IMR-90 (cell line): ENCODE measurements at regions not wholly inside any gene's neighbourhood (a gene's known extent, or its start where the extent isn't known, plus 50 kb on each side); places are given as distances from the start of the nearest gene placed in this dataset.

Experiments
- ATAC-seq: fragments of 200-7000 bp; cut with Tn5 transposase; 2 replicates; pipeline ENCODE4 v1.9.1; 2020; ENCODE audit warnings: low read depth, mild to moderate bottlenecking, moderate library complexity
- BruUV-seq: library from RNA; stranded (reverse); fragments of 400-500 nt; replicated peaks from 2 replicates; lab custom pipeline; 2021; lab: Mats Ljungman, UMichigan
- CTCF ChIA-PET: fragments of 300-600 bp; formaldehyde crosslinking; extraction: SDS; loops from one replicate; lab custom pipeline; 2021; ENCODE audit warnings: antibody characterized with exemption; lab: Yijun Ruan, JAX
- POLR2A ChIA-PET: fragments of 300-600 bp; sonication (Branson Sonifier 250); formaldehyde crosslinking; loops from one replicate; lab custom pipeline; 2022; ENCODE audit warnings: antibody characterized with exemption; ENCODE audit not compliant: unreplicated experiment; lab: Charles Lee
- DNase-seq: peaks from one replicate; pipeline ENCODE4 v3.0.0; 2013
- H2AFZ ChIP-seq: replicated peaks from 2 replicates; pipeline ENCODE3; 2013; ENCODE audit warnings: low read length, mild to moderate bottlenecking; ENCODE audit not compliant: poor library complexity
- H2AK5ac ChIP-seq: 2 replicates; pipeline ENCODE4 v1.6.1; 2013; ENCODE audit warnings: low read depth, low read length, inconsistent platforms
- H2AK9ac ChIP-seq: replicated peaks from 2 replicates; pipeline ENCODE3; 2013; ENCODE audit warnings: mild to moderate bottlenecking, low read depth, low read length, moderate library complexity; ENCODE audit not compliant: poor library complexity
- H2BK120ac ChIP-seq: 2 replicates; pipeline ENCODE4 v1.6.1; 2013; ENCODE audit warnings: low read depth, low read length, inconsistent platforms
- H2BK15ac ChIP-seq: 3 replicates; pipeline ENCODE4 v1.6.1; 2013; ENCODE audit warnings: low read depth, low read length, inconsistent platforms
- H2BK20ac ChIP-seq: 2 replicates; pipeline ENCODE4 v1.6.1; 2013; ENCODE audit warnings: low read depth, mild to moderate bottlenecking, inconsistent platforms, low read length, moderate library complexity
- H2BK5ac ChIP-seq: 2 replicates; pipeline ENCODE4 v1.6.1; 2013; ENCODE audit warnings: mild to moderate bottlenecking, low read depth, low read length, inconsistent platforms; ENCODE audit not compliant: poor library complexity, severe bottlenecking
- H3K14ac ChIP-seq: replicated peaks from 2 replicates; pipeline ENCODE4 v1.6.1; 2013; ENCODE audit warnings: low read depth, low read length, inconsistent platforms
- H3K18ac ChIP-seq: 2 replicates; pipeline ENCODE4 v1.6.1; 2013; ENCODE audit warnings: low read depth, low read length, control low read depth
- H3K23ac ChIP-seq: 2 replicates; pipeline ENCODE4 v1.6.1; 2013; ENCODE audit warnings: low read depth, low read length, inconsistent platforms
- H3K27ac ChIP-seq: 2 replicates; pipeline ENCODE4 v1.5.1; 2013; ENCODE audit warnings: mild to moderate bottlenecking, control low read depth, low read length; ENCODE audit not compliant: insufficient read depth
- H3K27me3 ChIP-seq: 2 replicates; pipeline ENCODE4 v1.6.1; 2013; ENCODE audit warnings: low read length; ENCODE audit not compliant: control insufficient read depth, insufficient read depth
- H3K36me3 ChIP-seq: 2 replicates; pipeline ENCODE4 v1.6.1; 2013; ENCODE audit warnings: low read length, mixed read lengths; ENCODE audit not compliant: control insufficient read depth, insufficient read depth
- H3K4ac ChIP-seq: 2 replicates; pipeline ENCODE4 v1.6.1; 2013; ENCODE audit warnings: low read depth, low read length, inconsistent platforms
- H3K4me1 ChIP-seq: 2 replicates; pipeline ENCODE4 v1.6.1; 2013; ENCODE audit warnings: low read length, mixed read lengths; ENCODE audit not compliant: control insufficient read depth, insufficient read depth
- H3K4me2 ChIP-seq: 2 replicates; pipeline ENCODE4 v1.6.1; 2013; ENCODE audit warnings: low read depth, mild to moderate bottlenecking, control low read depth, low read length, moderate library complexity
- H3K4me3 ChIP-seq: 2 replicates; pipeline ENCODE4 v1.5.1; 2013; ENCODE audit warnings: low read depth, mild to moderate bottlenecking, control low read depth, low read length, moderate library complexity; ENCODE audit not compliant: insufficient read depth
- H3K56ac ChIP-seq: 2 replicates; pipeline ENCODE4 v1.6.1; 2013; ENCODE audit warnings: low read length, inconsistent platforms; ENCODE audit not compliant: insufficient read depth; ENCODE audit errors: extremely low read depth
- H3K79me1 ChIP-seq, 2 experiments: 2 replicates each; pipeline ENCODE4 v1.6.1; 2013; ENCODE audit warnings: low read length in 2 of 2, inconsistent platforms in 1 of 2, low read depth in 1 of 2
- H3K9ac ChIP-seq: 2 replicates; pipeline ENCODE4 v1.6.1; 2013; ENCODE audit warnings: low read depth, low read length, control low read depth
- H3K9me1 ChIP-seq: 2 replicates; pipeline ENCODE4 v1.6.1; 2013; ENCODE audit warnings: low read length, inconsistent platforms; ENCODE audit not compliant: insufficient read depth
- H3K9me3 ChIP-seq: 2 replicates; pipeline ENCODE4 v1.6.1; 2013; ENCODE audit warnings: low read length; ENCODE audit not compliant: control insufficient read depth, insufficient read depth
- H4K20me1 ChIP-seq: 2 replicates; pipeline ENCODE4 v1.6.1; 2013; ENCODE audit warnings: low read length, inconsistent platforms; ENCODE audit not compliant: insufficient read depth
- H4K5ac ChIP-seq: 2 replicates; pipeline ENCODE4 v1.6.1; 2013; ENCODE audit warnings: mild to moderate bottlenecking, low read depth, low read length, control low read depth
- H4K8ac ChIP-seq, 2 experiments: 2 replicates each; pipeline ENCODE4 v1.6.1; 2013; ENCODE audit warnings: low read depth in 2 of 2, low read length in 2 of 2, control low read depth in 1 of 2, inconsistent platforms in 1 of 2
- H4K91ac ChIP-seq: 2 replicates; pipeline ENCODE4 v1.6.1; 2013; ENCODE audit warnings: low read depth, low read length, inconsistent platforms; ENCODE audit not compliant: insufficient read depth
- BHLHE40 ChIP-seq: fragments of 150-350 bp; IDR thresholded peaks from 2 replicates; pipeline ENCODE4 v1.6.1; 2016; ENCODE audit warnings: mild to moderate bottlenecking, low read depth, low read length
- CEBPB ChIP-seq: IDR thresholded peaks from 2 replicates; pipeline ENCODE4 v1.6.1; 2012; ENCODE audit warnings: low read depth, low read length, improper control_type of control experiment
- CHD1 ChIP-seq: IDR thresholded peaks from 2 replicates; pipeline ENCODE4 v1.6.1; 2012; ENCODE audit warnings: low read depth, low read length, improper control_type of control experiment
- FOS ChIP-seq: fragments of 150-350 bp; IDR thresholded peaks from 2 replicates; pipeline ENCODE4 v1.6.1; 2016; ENCODE audit warnings: low read depth, low read length
- MAFK ChIP-seq: IDR thresholded peaks from 2 replicates; pipeline ENCODE4 v1.6.1; 2012; ENCODE audit warnings: low read depth, low read length, improper control_type of control experiment
- MAZ ChIP-seq: IDR thresholded peaks from 2 replicates; pipeline ENCODE4 v1.6.1; 2012; ENCODE audit warnings: low read depth, mild to moderate bottlenecking, low read length, improper control_type of control experiment, moderate library complexity, borderline replicate concordance
- MXI1 ChIP-seq: IDR thresholded peaks from 2 replicates; pipeline ENCODE4 v1.6.1; 2012; ENCODE audit warnings: low read depth, mild to moderate bottlenecking, low read length, moderate library complexity, borderline replicate concordance
- NFE2L2 ChIP-seq: fragments of 150-350 bp; IDR thresholded peaks from 2 replicates; pipeline ENCODE4 v1.6.1; 2016; ENCODE audit warnings: low read depth, mild to moderate bottlenecking, low read length
- POLR2A ChIP-seq: IDR thresholded peaks from 2 replicates; pipeline ENCODE4 v1.6.1; 2012; ENCODE audit warnings: mild to moderate bottlenecking, low read depth, low read length
- RAD21 ChIP-seq: IDR thresholded peaks from 2 replicates; pipeline ENCODE4 v1.6.1; 2012; ENCODE audit warnings: low read length, improper control_type of control experiment
- RCOR1 ChIP-seq: IDR thresholded peaks from 2 replicates; pipeline ENCODE4 v1.6.1; 2012; ENCODE audit warnings: mild to moderate bottlenecking, low read length, improper control_type of control experiment; ENCODE audit not compliant: insufficient replicate concordance
- RFX5 ChIP-seq: IDR thresholded peaks from 2 replicates; pipeline ENCODE4 v1.8.0; 2012; ENCODE audit warnings: low read depth, mild to moderate bottlenecking, low read length, moderate library complexity
- SMC3 ChIP-seq: fragments of 150-350 bp; IDR thresholded peaks from 2 replicates; pipeline ENCODE4 v1.6.1; 2016; ENCODE audit warnings: low read depth, mild to moderate bottlenecking, antibody characterized with exemption, low read length, moderate library complexity
- dilution Hi-C: fragments of 300-500 bp; cut with HindIII; formaldehyde crosslinking; loops from one replicate; pipeline ENCODE4 v1.14.3; 2018; ENCODE audit warnings: low sequenced_read_pairs; ENCODE audit not compliant: unreplicated experiment
- in situ Hi-C: fragments of 300-500 bp; cut with MboI; formaldehyde crosslinking; loops from 3 replicates; pipeline ENCODE4 v1.14.3; 2019; ENCODE audit warnings: low sequenced_read_pairs, inconsistent platforms, mixed read lengths
- intact Hi-C: fragments of 100-400 bp; cut with micrococcal nuclease; formaldehyde crosslinking; loops from 2 replicates; pipeline ENCODE4 v1.10.0; 2022
- TF ChIP-seq, protein P1 (sequence below): fragments of 150-350 bp; IDR thresholded peaks from 2 replicates; pipeline ENCODE4 v1.6.1; 2016; ENCODE audit warnings: low read depth, mild to moderate bottlenecking, low read length, moderate library complexity, borderline replicate concordance
- TF ChIP-seq, protein P2 (sequence below): fragments of 150-350 bp; IDR thresholded peaks from 2 replicates; pipeline ENCODE4 v1.6.1; 2017; ENCODE audit warnings: mild to moderate bottlenecking, antibody characterized with exemption, low read length, low read depth
- TF ChIP-seq, protein P3 (sequence below): conservative IDR thresholded peaks from 2 replicates; pipeline ENCODE4 v1.5.1; 2012; ENCODE audit warnings: mild to moderate bottlenecking, low read depth, low read length, improper control_type of control experiment

DNA sequence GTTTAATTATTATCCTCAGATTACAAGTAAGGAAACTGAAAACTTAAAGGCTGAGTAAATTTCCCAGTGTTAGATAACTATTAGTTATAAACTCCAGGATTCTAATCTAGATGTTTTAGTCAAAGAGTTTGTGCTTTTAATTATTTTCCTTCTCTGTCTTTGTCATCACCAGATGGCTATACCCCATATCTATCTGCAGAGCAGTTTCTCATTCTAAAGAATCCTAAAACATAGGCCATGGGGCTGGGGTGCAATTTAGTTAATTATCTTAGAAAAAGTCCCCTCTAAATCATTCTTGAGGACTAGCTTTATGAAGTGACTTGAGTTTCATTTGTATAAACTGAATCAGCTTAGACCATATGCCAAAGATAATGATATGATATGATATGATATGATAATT lies 556.3 kb upstream of the ANO5 start:
- intact Hi-C loops: no loop called here
- CTCF ChIA-PET: no interaction called here

More for the DNA sequence above, 556.3 kb upstream of the ANO5 start:
- no peak overlapping the region for H3K56ac ChIP-seq
- H2BK5ac ChIP-seq: no peak overlapping the region
- no peak overlapping the region for H3K14ac ChIP-seq
- H3K4me2 ChIP-seq: no peak overlapping the region
- H3K9me1 ChIP-seq: no peaks in the 10 kb centered on the region
- in situ Hi-C loops: no loop called here
- no peak overlapping the region for H2AK9ac ChIP-seq
- no peak overlapping the region for H4K8ac ChIP-seq
- H2AK5ac ChIP-seq: no peak overlapping the region
- H3K79me1 ChIP-seq: no peaks in the 10 kb centered on the region
- no peak overlapping the region for H2BK120ac ChIP-seq
- ATAC-seq (no peak), DNase-seq (no peak)
- H3K4me3 ChIP-seq: no peak overlapping the region
- H2BK20ac ChIP-seq: no peak overlapping the region
- POLR2A ChIA-PET: no interaction called here
- TF ChIP-seq POLR2A: no peak
- TF ChIP-seq, protein P1, sequence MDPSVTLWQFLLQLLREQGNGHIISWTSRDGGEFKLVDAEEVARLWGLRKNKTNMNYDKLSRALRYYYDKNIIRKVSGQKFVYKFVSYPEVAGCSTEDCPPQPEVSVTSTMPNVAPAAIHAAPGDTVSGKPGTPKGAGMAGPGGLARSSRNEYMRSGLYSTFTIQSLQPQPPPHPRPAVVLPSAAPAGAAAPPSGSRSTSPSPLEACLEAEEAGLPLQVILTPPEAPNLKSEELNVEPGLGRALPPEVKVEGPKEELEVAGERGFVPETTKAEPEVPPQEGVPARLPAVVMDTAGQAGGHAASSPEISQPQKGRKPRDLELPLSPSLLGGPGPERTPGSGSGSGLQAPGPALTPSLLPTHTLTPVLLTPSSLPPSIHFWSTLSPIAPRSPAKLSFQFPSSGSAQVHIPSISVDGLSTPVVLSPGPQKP: no peak
- no peak for TF ChIP-seq CEBPB
- no peak for TF ChIP-seq NFE2L2
- TF ChIP-seq RAD21: no peak
- no peak for TF ChIP-seq CHD1
- no peak for TF ChIP-seq RCOR1
- no peak for TF ChIP-seq MAFK
- no peak for TF ChIP-seq MAZ
- TF ChIP-seq, protein P2, sequence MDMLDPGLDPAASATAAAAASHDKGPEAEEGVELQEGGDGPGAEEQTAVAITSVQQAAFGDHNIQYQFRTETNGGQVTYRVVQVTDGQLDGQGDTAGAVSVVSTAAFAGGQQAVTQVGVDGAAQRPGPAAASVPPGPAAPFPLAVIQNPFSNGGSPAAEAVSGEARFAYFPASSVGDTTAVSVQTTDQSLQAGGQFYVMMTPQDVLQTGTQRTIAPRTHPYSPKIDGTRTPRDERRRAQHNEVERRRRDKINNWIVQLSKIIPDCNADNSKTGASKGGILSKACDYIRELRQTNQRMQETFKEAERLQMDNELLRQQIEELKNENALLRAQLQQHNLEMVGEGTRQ: no peak
- TF ChIP-seq BHLHE40: no peak
- no peak for TF ChIP-seq FOS
- TF ChIP-seq SMC3: no peak
- TF ChIP-seq MXI1: no peak
- no peak for TF ChIP-seq RFX5
- TF ChIP-seq, protein P3, sequence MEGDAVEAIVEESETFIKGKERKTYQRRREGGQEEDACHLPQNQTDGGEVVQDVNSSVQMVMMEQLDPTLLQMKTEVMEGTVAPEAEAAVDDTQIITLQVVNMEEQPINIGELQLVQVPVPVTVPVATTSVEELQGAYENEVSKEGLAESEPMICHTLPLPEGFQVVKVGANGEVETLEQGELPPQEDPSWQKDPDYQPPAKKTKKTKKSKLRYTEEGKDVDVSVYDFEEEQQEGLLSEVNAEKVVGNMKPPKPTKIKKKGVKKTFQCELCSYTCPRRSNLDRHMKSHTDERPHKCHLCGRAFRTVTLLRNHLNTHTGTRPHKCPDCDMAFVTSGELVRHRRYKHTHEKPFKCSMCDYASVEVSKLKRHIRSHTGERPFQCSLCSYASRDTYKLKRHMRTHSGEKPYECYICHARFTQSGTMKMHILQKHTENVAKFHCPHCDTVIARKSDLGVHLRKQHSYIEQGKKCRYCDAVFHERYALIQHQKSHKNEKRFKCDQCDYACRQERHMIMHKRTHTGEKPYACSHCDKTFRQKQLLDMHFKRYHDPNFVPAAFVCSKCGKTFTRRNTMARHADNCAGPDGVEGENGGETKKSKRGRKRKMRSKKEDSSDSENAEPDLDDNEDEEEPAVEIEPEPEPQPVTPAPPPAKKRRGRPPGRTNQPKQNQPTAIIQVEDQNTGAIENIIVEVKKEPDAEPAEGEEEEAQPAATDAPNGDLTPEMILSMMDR: no peak
- no peak overlapping the region for H3K27ac ChIP-seq
- H4K20me1 ChIP-seq: no peaks in the 10 kb centered on the region
- H3K23ac ChIP-seq: no peak overlapping the region
- no peak overlapping the region for H3K4ac ChIP-seq
- no peak overlapping the region for H2BK15ac ChIP-seq
- no peaks in the 10 kb centered on the region for H3K4me1 ChIP-seq
- no peaks in the 10 kb centered on the region for H3K36me3 ChIP-seq
- H4K5ac ChIP-seq: no peak overlapping the region
- no peak overlapping the region for H3K18ac ChIP-seq
- no peak overlapping the region for H3K9ac ChIP-seq
- dilution Hi-C loops: no loop called here
- peaks cover 2% of the 10 kb centered on the region; the same call in 1 of the 2 replicates for H3K9me3 ChIP-seq
- no TSS peak for BruUV-seq
- no peak overlapping the region for H2AFZ ChIP-seq
- no peak overlapping the region for H4K91ac ChIP-seq
- no peaks in the 10 kb centered on the region for H3K27me3 ChIP-seq
